ENCODE measurements at regions not wholly inside any gene's neighbourhood (a gene's known extent, or its start where the extent isn't known, plus 50 kb on each side); places are given as distances from the start of the nearest gene placed in this dataset.
"Not testable (repeated sequence)": the region's sequence is repeated elsewhere in the genome, so short reads cannot be mapped to it uniquely, and the experiment has no call there.

DNA sequence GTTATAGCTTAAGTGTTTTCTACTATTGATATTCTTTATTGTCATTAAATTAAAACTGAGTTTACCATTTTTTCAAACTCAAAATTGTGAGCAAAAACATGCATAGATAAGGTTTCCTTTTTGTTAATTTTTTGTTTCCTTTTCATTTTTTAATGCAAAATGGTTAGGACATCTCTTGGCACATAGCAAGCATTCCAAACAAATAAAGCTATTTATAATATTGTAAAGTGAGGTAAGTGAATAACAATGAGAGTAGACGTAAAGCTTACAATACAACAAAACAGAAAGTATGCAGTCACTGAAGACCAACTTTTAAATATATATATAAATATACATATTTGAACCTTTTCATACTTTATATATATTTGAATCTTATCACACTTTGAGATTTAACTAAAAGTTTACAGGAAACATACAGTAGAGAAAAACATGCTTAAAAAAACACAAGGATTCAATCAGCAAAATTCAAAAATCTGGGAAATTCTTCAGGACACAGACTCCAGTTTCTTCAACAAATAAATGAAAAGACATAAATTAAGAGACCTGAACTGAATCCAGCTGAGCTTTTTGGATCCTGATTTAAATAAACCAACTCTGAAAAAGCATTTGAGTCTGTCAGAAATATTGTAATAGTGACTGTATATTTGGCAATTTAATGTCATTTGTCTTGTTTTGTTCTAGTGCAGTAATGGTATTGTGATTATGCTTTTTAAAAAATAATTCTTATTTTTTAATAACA is 67.5 kb upstream of the SAMSN1 start:
- no peak for DNase-seq (ENCODE audit: low spot score)

GRCh38 chr21:14610119-14610518 is 64.0 kb upstream of the SAMSN1 start:
- DNase-seq (ENCODE audit: low spot score), result not testable (repeated sequence)

DNA sequence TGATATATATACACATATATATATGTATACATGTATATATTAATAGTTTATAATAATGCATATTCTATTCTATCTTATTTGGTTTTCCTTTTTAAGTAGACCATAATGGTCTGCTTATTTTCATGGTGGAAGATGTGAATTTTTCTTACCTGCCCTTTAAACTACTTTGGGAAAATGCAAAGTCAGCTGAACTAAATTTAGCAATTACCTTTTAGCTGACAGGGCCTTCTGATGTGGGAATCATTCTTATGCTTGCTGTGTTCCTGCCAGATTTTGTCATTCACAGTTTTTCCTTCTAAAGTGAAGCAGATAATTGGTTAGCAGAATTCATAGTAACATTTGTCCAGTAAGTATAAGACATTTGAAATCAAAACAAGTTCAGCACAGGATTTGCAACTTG is 63.2 kb upstream of the SAMSN1 start:
- no peak for DNase-seq (ENCODE audit: low spot score)

- DNase-seq (ENCODE audit: low spot score), result no peak
Observed at GRCh38 chr21:14607262-14607661, 61.1 kb upstream of the SAMSN1 start.

- peak; percentile 19 for DNase-seq (ENCODE audit: low spot score)
Observed at GRCh38 chr21:14603202-14603601, 57.1 kb upstream of the SAMSN1 start.

- DNase-seq (ENCODE audit: low spot score), result no peak
Observed at GRCh38 chr21:14602382-14602958, 56.4 kb upstream of the SAMSN1 start.

- DNase-seq (ENCODE audit: low spot score), result no peak
Observed at GRCh38 chr21:14600569-14601297, 54.6 kb upstream of the SAMSN1 start.

DNA sequence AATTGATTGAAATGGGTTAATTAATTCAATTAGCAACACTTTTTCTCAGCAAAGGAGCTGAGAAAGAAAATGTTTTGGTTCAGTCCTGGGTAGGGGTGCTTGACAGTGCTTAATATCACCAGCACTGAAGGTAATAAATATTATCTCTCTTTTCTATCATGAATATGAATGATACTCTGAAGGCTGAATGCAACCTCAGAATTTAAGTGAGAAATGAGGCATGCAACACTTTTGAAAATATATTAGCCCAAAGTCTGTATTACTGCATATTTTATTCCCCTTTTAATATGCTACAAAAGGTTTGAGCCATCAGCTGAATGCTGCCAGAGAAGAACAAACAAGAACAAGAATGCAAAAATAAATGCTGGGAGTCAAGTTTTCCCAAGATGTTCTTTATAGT is 52.0 kb upstream of the SAMSN1 start:
- DNase-seq (ENCODE audit: low spot score), result no peak
